ENCODE measurements at regions not wholly inside any gene's neighbourhood (a gene's known extent, or its start where the extent isn't known, plus 50 kb on each side); places are given as distances from the start of the nearest gene placed in this dataset.

DNA sequence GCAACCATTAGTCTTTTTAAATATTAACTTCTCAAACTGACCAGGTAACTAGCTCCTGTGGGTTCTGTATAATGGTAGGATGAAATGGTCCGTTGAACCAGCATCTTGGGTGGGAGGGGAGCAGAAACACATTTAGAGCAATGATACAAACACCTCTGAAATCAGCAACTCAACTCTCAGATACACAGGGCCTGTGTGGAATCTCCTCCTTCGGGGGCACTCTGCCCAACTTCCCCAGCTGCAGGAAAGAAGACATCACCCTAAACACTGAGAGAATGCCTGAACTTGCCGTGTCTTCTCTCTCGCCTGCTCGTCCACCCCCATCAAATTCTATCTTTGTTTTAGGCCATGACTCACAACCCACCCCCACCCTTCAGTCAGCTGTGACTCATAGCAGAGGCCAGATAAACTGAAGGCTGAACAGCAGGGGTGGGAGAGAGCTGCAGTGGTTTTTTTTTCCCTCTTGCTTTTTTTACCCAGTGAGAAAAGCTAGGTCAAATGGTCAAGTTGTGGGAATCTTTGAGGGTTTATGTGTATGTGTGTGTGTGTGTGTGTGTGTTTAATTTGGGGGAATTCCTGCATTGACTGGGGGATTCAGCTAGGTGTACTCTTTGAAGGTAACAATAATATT, 593.4 kb upstream of the JAG1 start (continued):
- TF ChIP-seq, protein P1, sequence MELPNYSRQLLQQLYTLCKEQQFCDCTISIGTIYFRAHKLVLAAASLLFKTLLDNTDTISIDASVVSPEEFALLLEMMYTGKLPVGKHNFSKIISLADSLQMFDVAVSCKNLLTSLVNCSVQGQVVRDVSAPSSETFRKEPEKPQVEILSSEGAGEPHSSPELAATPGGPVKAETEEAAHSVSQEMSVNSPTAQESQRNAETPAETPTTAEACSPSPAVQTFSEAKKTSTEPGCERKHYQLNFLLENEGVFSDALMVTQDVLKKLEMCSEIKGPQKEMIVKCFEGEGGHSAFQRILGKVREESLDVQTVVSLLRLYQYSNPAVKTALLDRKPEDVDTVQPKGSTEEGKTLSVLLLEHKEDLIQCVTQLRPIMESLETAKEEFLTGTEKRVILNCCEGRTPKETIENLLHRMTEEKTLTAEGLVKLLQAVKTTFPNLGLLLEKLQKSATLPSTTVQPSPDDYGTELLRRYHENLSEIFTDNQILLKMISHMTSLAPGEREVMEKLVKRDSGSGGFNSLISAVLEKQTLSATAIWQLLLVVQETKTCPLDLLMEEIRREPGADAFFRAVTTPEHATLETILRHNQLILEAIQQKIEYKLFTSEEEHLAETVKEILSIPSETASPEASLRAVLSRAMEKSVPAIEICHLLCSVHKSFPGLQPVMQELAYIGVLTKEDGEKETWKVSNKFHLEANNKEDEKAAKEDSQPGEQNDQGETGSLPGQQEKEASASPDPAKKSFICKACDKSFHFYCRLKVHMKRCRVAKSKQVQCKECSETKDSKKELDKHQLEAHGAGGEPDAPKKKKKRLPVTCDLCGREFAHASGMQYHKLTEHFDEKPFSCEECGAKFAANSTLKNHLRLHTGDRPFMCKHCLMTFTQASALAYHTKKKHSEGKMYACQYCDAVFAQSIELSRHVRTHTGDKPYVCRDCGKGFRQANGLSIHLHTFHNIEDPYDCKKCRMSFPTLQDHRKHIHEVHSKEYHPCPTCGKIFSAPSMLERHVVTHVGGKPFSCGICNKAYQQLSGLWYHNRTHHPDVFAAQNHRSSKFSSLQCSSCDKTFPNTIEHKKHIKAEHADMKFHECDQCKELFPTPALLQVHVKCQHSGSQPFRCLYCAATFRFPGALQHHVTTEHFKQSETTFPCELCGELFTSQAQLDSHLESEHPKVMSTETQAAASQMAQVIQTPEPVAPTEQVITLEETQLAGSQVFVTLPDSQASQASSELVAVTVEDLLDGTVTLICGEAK (IDR thresholded peaks at IDR 0.05; ENCODE audit: borderline replicate concordance), result no peak; the same call in 1 of the 2 replicates
- no peak for TF ChIP-seq ZNF622 (IDR thresholded peaks at IDR 0.05)
- TF ChIP-seq CHD4 (IDR thresholded peaks at IDR 0.05), result no peak
- TF ChIP-seq NR2C1 (IDR thresholded peaks at IDR 0.05), result no peak
- TF ChIP-seq, protein P2, sequence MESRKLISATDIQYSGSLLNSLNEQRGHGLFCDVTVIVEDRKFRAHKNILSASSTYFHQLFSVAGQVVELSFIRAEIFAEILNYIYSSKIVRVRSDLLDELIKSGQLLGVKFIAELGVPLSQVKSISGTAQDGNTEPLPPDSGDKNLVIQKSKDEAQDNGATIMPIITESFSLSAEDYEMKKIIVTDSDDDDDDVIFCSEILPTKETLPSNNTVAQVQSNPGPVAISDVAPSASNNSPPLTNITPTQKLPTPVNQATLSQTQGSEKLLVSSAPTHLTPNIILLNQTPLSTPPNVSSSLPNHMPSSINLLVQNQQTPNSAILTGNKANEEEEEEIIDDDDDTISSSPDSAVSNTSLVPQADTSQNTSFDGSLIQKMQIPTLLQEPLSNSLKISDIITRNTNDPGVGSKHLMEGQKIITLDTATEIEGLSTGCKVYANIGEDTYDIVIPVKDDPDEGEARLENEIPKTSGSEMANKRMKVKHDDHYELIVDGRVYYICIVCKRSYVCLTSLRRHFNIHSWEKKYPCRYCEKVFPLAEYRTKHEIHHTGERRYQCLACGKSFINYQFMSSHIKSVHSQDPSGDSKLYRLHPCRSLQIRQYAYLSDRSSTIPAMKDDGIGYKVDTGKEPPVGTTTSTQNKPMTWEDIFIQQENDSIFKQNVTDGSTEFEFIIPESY (IDR thresholded peaks at IDR 0.05), result no peak
- TF ChIP-seq YBX1 (IDR thresholded peaks at IDR 0.05), result no peak
- TF ChIP-seq CBFB (IDR thresholded peaks at IDR 0.05; ENCODE audit: low read depth), result 0 out of 2 replicates have a peak, but pooled peaks have one; percentile 32
- no peak for TF ChIP-seq TARDBP (IDR thresholded peaks at IDR 0.05; ENCODE audit: borderline replicate concordance)
- no peak for TF ChIP-seq STAT1 (conservative IDR thresholded peaks at IDR 0.05)
- no peak for TF ChIP-seq SUZ12 (IDR thresholded peaks at IDR 0.05; ENCODE audit: unreplicated experiment)
- TF ChIP-seq, protein P3, sequence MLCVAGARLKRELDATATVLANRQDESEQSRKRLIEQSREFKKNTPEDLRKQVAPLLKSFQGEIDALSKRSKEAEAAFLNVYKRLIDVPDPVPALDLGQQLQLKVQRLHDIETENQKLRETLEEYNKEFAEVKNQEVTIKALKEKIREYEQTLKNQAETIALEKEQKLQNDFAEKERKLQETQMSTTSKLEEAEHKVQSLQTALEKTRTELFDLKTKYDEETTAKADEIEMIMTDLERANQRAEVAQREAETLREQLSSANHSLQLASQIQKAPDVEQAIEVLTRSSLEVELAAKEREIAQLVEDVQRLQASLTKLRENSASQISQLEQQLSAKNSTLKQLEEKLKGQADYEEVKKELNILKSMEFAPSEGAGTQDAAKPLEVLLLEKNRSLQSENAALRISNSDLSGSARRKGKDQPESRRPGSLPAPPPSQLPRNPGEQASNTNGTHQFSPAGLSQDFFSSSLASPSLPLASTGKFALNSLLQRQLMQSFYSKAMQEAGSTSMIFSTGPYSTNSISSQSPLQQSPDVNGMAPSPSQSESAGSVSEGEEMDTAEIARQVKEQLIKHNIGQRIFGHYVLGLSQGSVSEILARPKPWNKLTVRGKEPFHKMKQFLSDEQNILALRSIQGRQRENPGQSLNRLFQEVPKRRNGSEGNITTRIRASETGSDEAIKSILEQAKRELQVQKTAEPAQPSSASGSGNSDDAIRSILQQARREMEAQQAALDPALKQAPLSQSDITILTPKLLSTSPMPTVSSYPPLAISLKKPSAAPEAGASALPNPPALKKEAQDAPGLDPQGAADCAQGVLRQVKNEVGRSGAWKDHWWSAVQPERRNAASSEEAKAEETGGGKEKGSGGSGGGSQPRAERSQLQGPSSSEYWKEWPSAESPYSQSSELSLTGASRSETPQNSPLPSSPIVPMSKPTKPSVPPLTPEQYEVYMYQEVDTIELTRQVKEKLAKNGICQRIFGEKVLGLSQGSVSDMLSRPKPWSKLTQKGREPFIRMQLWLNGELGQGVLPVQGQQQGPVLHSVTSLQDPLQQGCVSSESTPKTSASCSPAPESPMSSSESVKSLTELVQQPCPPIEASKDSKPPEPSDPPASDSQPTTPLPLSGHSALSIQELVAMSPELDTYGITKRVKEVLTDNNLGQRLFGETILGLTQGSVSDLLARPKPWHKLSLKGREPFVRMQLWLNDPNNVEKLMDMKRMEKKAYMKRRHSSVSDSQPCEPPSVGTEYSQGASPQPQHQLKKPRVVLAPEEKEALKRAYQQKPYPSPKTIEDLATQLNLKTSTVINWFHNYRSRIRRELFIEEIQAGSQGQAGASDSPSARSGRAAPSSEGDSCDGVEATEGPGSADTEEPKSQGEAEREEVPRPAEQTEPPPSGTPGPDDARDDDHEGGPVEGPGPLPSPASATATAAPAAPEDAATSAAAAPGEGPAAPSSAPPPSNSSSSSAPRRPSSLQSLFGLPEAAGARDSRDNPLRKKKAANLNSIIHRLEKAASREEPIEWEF (IDR thresholded peaks at IDR 0.05; ENCODE audit: insufficient replicate concordance, low read depth, low read length), result peak; percentile 84
- TF ChIP-seq, protein P4, sequence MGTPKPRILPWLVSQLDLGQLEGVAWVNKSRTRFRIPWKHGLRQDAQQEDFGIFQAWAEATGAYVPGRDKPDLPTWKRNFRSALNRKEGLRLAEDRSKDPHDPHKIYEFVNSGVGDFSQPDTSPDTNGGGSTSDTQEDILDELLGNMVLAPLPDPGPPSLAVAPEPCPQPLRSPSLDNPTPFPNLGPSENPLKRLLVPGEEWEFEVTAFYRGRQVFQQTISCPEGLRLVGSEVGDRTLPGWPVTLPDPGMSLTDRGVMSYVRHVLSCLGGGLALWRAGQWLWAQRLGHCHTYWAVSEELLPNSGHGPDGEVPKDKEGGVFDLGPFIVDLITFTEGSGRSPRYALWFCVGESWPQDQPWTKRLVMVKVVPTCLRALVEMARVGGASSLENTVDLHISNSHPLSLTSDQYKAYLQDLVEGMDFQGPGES (IDR thresholded peaks at IDR 0.05), result no peak
- 0 out of 2 replicates have a peak, but pooled peaks have one; percentile 35 for TF ChIP-seq IRF4 (IDR thresholded peaks at IDR 0.05; ENCODE audit: low read depth, low read length)
- peak; percentile 71 to 83 for TF ChIP-seq EP300 (IDR thresholded peaks at IDR 0.05; ENCODE audit: borderline replicate concordance in 1 of 2, control insufficient read depth in 1 of 2, low read depth in 2 of 2, low read length in 2 of 2)
- TF ChIP-seq ETV6 (conservative IDR thresholded peaks at IDR 0.05 in 1 of 2, IDR thresholded peaks at IDR 0.05 in 1 of 2; ENCODE audit: borderline replicate concordance in 1 of 2, low read depth in 1 of 2), result peak in 1 of 2 experiments; percentile 51; a peak in 1 of 4 replicates

All from GM12878 (cell line).